Transverse colon (tissue), 4 donors: ENCODE measurements at regions not wholly inside any gene's neighbourhood (a gene's known extent, or its start where the extent isn't known, plus 50 kb on each side); places are given as distances from the start of the nearest gene placed in this dataset.

Source experiments
- DNase-seq: peaks from one replicate; pipeline ENCODE4 v3.0.0-alpha.2; 2019
- H3K27ac ChIP-seq, 4 donors: fragments of 200-600 bp; sonication (generic); 2 replicates each; pipeline ENCODE4 v1.5.1; 2016 to 2018; ENCODE audit warnings: inconsistent platforms in 4 of 4
- H3K27me3 ChIP-seq: fragments of 200-600 bp; sonication (generic); 2 replicates; pipeline ENCODE4 v1.5.1; 2017; ENCODE audit warnings: inconsistent platforms
- H3K36me3 ChIP-seq, 4 donors: fragments of 200-600 bp; sonication (generic); 2 replicates each; pipeline ENCODE4 v1.5.1; 2017 to 2019; ENCODE audit warnings: inconsistent platforms in 4 of 4
- H3K4me1 ChIP-seq, 4 donors: fragments of 200-600 bp; sonication (generic); 2 replicates each; pipeline ENCODE4 v1.5.1; 2017 to 2020; ENCODE audit warnings: inconsistent platforms in 4 of 4
- H3K4me3 ChIP-seq, 4 donors: fragments of 200-600 bp; sonication (generic); 1 replicate in 1 of 4; 2 replicates in 3 of 4; pipeline versions ENCODE4 v1.5.1 to v1.6.1; 2017 to 2019; ENCODE audit warnings: inconsistent platforms in 4 of 4
- H3K9me3 ChIP-seq, 2 donors: fragments of 200-600 bp; sonication (generic); 2 replicates each; pipeline ENCODE4 v1.5.1; 2017 to 2019; ENCODE audit warnings: inconsistent platforms in 2 of 2
- EP300 ChIP-seq: sonication (generic); formaldehyde crosslinking; IDR thresholded peaks from one replicate; pipeline ENCODE4 v1.6.1; 2017; ENCODE audit warnings: antibody characterized with exemption, low read depth
- POLR2A ChIP-seq: fragments of 450-650 bp; IDR thresholded peaks from one replicate; pipeline ENCODE4 v1.6.1; 2016; ENCODE audit warnings: antibody characterized with exemption, mild to moderate bottlenecking, moderate library complexity
- POLR2AphosphoS5 ChIP-seq, 3 donors: sonication (generic); formaldehyde crosslinking; IDR thresholded peaks; one replicate each; pipeline ENCODE4 v1.6.1; 2016; ENCODE audit warnings: antibody characterized with exemption in 3 of 3
- WGBS, 2 donors: methylation state at CpG; one replicate each; pipeline ENCODE4 v1.1.5; 2018; ENCODE audit warnings: low coverage in 1 of 2; 5-methylcytosine and 5-hydroxymethylcytosine counted together
- in situ Hi-C, 4 donors: fragments of 200-750 bp; cut with MboI; loops; one replicate each; pipeline versions ENCODE4 v1.15.0 to v1.15.1; 2017; ENCODE audit warnings: low sequenced_read_pairs in 3 of 4, low pct_ligation_motif_present in 1 of 4, low pct_unique_long_range_greater_than_20kb in 1 of 4
- intact Hi-C: fragments of 100-400 bp; cut with DNase I; formaldehyde crosslinking; loops from one replicate; pipeline ENCODE4 v1.15.1; 2023; ENCODE audit warnings: low total_unique reads
- TF ChIP-seq, protein P1 (sequence below), 5 experiments: fragments of 200-600 bp in 3 of 5; fragments of 450-650 bp in 2 of 5; sonication (generic) in 3 of 5; IDR thresholded peaks; 1 replicate in 2 of 5; 2 replicates in 3 of 5; pipeline ENCODE4 v1.5.1; 2016 to 2017; ENCODE audit warnings: antibody characterized with exemption in 5 of 5, inconsistent platforms in 3 of 5, mild to moderate bottlenecking in 2 of 5, moderate library complexity in 1 of 5

DNA sequence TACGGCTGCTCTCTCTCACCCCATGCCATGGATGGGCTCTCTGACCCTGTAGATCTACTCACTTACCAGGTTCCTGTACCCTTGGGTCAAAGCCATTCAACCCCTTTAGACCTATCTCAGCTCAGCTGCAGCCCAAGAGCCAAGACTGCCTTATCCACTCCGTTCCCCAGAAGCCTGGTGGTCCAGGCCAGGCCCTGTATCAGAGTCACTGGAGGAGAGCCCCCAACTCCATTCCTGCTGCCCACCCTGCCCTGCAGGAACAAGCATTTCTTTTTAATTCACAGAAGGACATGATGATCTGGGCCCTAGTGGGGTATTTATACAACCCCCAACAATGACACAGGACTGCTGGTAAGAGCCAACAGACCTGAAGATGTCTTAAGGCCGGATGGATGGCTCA, 76.8 kb downstream of the AIPL1 start:
- TF ChIP-seq, protein P1, sequence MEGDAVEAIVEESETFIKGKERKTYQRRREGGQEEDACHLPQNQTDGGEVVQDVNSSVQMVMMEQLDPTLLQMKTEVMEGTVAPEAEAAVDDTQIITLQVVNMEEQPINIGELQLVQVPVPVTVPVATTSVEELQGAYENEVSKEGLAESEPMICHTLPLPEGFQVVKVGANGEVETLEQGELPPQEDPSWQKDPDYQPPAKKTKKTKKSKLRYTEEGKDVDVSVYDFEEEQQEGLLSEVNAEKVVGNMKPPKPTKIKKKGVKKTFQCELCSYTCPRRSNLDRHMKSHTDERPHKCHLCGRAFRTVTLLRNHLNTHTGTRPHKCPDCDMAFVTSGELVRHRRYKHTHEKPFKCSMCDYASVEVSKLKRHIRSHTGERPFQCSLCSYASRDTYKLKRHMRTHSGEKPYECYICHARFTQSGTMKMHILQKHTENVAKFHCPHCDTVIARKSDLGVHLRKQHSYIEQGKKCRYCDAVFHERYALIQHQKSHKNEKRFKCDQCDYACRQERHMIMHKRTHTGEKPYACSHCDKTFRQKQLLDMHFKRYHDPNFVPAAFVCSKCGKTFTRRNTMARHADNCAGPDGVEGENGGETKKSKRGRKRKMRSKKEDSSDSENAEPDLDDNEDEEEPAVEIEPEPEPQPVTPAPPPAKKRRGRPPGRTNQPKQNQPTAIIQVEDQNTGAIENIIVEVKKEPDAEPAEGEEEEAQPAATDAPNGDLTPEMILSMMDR (IDR thresholded peaks at IDR 0.05), result no peak
- TF ChIP-seq POLR2A (no peak), EP300 (no peak)
- 77 to 83% methylated on average over 1 to 3 of the region's 3 CpGs for WGBS, 2 donors
- in situ Hi-C loops, result no loop called here
- peaks cover 6% of the 10 kb centered on the region for H3K27me3 ChIP-seq
- H3K27ac ChIP-seq, result no peak overlapping the region
- no peaks in the 10 kb centered on the region for H3K4me1 ChIP-seq
- no peaks in the 10 kb centered on the region for H3K36me3 ChIP-seq
- H3K9me3 ChIP-seq, result no peaks in the 10 kb centered on the region
- no peak for DNase-seq
- H3K4me3 ChIP-seq, result no peak overlapping the region
- intact Hi-C loops, result loop anchor here (1.0 kb wide), 1 partner anchor 26 kb away; no protein-coding TSS in a partner anchor

DNA sequence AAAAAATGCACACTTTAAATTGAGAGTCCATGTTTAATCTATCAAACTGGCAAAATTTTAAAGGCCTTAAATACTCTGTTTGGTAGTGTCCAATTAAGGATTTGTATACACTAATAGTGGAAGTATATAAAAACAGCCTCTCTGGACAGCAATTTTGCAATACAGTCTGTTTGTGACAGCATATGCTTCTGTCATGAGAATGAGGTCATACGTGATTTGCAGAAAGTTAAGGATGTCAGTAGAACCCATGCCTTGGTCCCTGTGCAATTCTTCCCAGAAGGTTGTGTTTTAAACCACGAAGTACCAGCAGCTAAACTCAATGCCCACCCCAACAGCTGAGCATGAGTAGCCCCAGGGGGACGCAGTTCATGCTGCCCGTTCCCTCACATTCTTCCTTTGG, 78.4 kb downstream of the AIPL1 start:
- H3K4me3 ChIP-seq, result no peak overlapping the region
- H3K9me3 ChIP-seq, result no peaks in the 10 kb centered on the region
- in situ Hi-C loops (no loop called here), intact Hi-C loops (no loop called here)
- H3K36me3 ChIP-seq, result no peaks in the 10 kb centered on the region
- H3K27me3 ChIP-seq, result peaks cover 11% of the 10 kb centered on the region
- TF ChIP-seq POLR2AphosphoS5 (IDR thresholded peaks at IDR 0.05), result no peak
- no peak overlapping the region for H3K27ac ChIP-seq
- no peak for DNase-seq
- WGBS, 2 donors, result 25 to 59% methylated on average over 2 to 4 of the region's 4 CpGs
- no peaks in the 10 kb centered on the region for H3K4me1 ChIP-seq

DNA sequence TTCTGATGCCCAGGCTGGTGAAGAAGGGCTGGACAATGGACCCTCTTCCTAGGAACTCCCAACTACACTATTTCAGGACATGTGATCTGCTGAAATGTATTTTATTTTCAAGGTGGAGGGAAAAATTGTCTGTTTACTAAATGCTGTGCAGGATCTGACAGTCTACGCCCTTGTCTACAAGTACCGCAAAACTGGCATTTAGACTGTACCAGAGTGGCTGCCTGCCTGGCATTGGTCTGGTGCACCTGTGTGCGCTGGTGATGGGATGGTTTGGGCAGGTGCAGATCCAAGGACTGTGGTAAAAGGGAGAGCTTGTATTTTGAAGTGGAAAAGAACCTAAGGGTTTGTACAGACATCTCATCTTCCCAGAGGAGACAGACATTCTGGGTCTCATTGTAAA, 79.7 kb downstream of the AIPL1 start:
- H3K4me3 ChIP-seq, result no peak overlapping the region
- H3K9me3 ChIP-seq, result no peaks in the 10 kb centered on the region
- TF ChIP-seq POLR2A, result no peak
- intact Hi-C loops (no loop called here), in situ Hi-C loops (no loop called here)
- no peaks in the 10 kb centered on the region for H3K4me1 ChIP-seq
- H3K36me3 ChIP-seq, result no peaks in the 10 kb centered on the region
- peaks cover 11% of the 10 kb centered on the region for H3K27me3 ChIP-seq
- 74 to 83% methylated on average over 3 of the region's 3 CpGs for WGBS, 2 donors
- DNase-seq, result no peak
- no peak overlapping the region for H3K27ac ChIP-seq

DNA sequence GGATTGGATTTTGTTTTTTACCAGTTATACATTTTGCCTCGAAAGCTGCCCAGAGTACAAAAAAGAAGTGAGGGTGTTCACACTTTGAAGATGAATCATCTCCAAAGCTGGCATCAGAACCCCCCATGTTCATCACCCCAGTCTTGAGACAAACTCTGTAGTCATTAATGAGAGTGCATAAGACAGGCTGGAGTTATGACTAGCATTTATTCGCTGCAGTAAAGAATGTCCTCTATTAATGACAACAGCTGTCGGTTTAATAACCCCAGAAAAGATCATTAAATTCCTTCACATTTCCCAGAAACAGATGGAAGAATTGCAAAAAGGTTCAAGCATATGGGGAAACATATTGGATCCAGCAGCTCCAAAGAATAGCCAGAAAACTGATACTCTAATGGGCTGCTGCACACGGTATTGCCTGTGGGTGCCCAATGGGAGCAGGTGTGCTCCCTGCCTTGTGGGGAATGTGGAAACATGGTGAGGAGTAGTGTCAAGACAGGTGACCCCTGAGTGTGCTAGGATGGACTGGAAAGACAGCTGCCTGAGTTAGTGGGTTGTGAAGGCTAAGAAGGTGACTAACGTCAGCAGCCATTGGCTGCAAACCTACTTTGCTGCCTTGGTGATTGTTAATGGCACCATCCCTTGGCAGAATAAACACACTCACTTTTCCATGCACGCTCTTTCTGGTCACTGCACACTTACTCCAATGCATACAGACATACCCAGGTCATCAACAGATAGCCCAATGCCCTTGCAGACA, 81.9 kb downstream of the AIPL1 start:
- DNase-seq, result no peak
- Histone ChIP-seq H3K4me1 (no peaks in the 10 kb centered on the region), H3K9me3 (no peaks in the 10 kb centered on the region), H3K27ac (no peak overlapping the region), H3K36me3 (no peaks in the 10 kb centered on the region), H3K27me3 (peaks cover 8% of the 10 kb centered on the region), H3K4me3 (no peak overlapping the region)
- TF ChIP-seq POLR2A (no peak), EP300 (no peak), POLR2AphosphoS5 (IDR thresholded peaks at IDR 0.05) (no peak)
- TF ChIP-seq, protein P1 (IDR thresholded peaks at IDR 0.05), result no peak
- intact Hi-C loops (no loop called here), in situ Hi-C loops (no loop called here)
- 34 to 63% methylated on average over 3 to 6 of the region's 6 CpGs for WGBS, 2 donors

DNA sequence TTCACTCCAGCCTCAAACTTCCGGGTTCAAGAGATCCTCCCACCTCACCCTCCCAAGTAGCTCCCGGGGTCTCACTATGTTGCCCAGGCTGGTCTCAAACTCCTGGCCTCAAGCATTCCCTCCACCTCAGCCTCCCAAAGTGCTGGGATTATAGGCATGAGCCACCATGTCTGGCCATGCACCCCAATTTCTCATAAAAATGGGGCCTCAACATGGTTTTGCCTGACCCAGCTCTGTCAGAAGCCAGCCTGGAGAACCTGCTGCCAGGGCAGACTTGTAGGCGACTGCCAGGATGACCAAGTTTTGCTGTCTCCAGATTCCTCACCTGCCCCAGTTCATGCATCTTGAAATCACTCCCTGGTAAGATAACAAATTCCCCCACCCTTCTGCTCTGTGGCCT, 82.9 kb downstream of the AIPL1 start:
- TF ChIP-seq POLR2AphosphoS5 (IDR thresholded peaks at IDR 0.05) (no peak), POLR2A (no peak), EP300 (no peak)
- TF ChIP-seq, protein P1 (IDR thresholded peaks at IDR 0.05), result no peak
- intact Hi-C loops (no loop called here), in situ Hi-C loops (no loop called here)
- peaks cover 5% of the 10 kb centered on the region for H3K27me3 ChIP-seq
- no peaks in the 10 kb centered on the region for H3K9me3 ChIP-seq
- no peak for DNase-seq
- no peak overlapping the region for H3K27ac ChIP-seq
- H3K36me3 ChIP-seq, result no peaks in the 10 kb centered on the region
- H3K4me1 ChIP-seq, result no peaks in the 10 kb centered on the region
- 84 to 100% methylated on average over 1 to 3 of the region's 3 CpGs for WGBS, 2 donors
- no peak overlapping the region for H3K4me3 ChIP-seq
